ENCODE measurements at regions not wholly inside any gene's neighbourhood (a gene's known extent, or its start where the extent isn't known, plus 50 kb on each side); places are given as distances from the start of the nearest gene placed in this dataset.

GRCh38 chr5:4976902-4977301 lies 163.2 kb upstream of the ADAMTS16 start:
- no peak for DNase-seq

- DNase-seq, result no peak
These were observed 162.6 kb upstream of the ADAMTS16 start for GRCh38 chr5:4977416-4978110.

- no peak for DNase-seq
These were observed 159.9 kb upstream of the ADAMTS16 start for GRCh38 chr5:4980201-4980600.

DNA sequence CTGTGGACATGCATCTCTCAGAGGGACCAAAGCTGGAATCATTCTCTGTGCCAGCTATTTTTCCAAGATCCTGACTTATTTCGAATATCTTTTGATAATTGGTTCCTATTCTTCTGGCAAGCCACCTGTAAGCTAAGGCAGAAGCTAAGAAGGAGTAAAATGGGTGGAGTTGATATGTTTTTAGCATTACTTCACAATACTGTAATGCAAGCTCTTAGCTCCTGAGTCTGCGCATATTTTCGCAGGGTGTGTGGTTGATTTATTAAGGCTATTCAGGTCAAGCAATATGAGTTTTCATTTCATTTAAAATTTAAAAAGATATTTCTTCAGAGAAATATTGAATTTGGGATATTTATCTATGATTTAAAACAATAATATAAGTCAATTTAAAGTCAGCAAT lies 158.5 kb upstream of the ADAMTS16 start:
- no peak for DNase-seq

GRCh38 chr5:4983701-4984100 lies 156.4 kb upstream of the ADAMTS16 start:
- no peak for DNase-seq

DNA sequence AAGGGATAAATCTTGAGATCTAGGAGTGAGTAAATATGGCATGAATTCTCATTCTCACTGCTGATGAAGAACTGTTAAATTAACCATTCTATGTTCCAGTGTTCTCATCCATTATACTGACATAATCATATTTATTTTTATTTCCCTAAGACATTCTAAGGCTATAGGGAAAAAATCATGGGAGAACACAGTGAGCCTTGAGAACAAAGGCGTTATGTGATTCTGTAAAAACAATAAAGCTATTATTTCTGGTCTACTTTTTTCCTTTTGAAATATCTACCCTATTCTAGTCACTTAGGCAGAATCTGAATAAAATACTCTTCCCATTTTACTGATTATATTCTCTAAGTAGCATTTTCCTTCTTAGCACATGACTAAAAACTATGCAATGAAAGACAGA lies 155.7 kb upstream of the ADAMTS16 start:
- DNase-seq, result no peak

GRCh38 chr5:4987431-4987830 lies 152.7 kb upstream of the ADAMTS16 start:
- DNase-seq, result no peak

- no peak for DNase-seq
These were observed 151.0 kb upstream of the ADAMTS16 start for GRCh38 chr5:4989118-4989517.

DNA sequence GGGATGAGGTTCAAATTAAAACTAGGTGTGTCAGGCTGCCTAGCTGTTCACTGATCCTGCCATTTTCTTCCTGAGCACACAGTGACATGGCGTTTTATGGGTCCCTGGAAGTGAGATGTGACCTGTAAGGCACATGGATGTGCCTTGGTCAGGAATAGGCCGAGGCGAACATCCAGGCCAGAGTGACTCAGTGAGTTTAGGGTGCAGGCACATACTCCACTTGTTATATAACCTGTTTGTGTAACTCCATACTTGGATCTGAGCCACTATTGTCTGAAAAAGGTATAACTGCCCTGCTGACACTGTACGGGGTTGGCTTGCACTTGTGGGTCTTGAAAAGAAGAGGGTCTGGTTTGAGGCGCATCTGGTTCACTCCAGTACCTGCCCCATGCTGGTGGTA lies 150.1 kb upstream of the ADAMTS16 start:
- no peak for DNase-seq

DNA sequence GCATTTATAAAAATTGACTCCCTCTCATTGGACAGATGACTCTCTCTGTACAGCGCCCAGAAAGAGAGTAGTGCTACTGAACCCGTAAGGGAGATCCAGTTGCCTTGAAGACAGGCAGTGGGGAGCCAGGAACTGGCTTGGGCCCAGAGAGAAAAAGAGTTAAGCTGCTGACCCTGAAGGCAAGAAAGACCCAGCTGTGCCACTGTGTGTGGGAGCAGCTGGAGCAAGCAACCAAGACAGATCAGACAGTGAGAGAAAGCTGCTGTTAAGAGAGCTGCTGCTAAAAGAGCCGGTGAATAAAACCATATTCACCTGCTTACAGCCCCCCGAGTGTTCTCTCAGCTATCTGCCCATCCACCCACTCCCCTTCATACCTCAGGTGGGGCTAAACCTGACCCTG lies 149.7 kb upstream of the ADAMTS16 start:
- DNase-seq, result no peak

GRCh38 chr5:4991925-4992324 lies 148.2 kb upstream of the ADAMTS16 start:
- DNase-seq, result no peak

DNA sequence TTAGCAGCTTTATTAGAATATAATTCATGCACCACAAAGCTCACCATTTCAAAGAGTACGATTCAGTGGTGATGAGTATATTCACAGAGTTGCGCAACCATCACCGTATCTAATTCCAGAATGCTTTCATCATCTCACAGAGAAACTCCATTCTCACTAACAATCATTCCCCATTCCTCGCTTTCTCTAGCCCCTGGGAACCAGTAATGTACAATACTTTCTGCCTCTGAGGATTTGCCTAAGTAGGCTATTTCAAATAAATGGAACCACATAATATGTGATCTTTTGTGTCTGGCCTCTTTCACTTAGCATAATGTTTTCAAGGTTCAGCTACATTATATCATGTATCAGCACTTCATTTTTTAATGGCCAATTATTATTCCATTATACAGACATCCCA lies 145.1 kb upstream of the ADAMTS16 start:
- DNase-seq, result no peak

GRCh38 chr5:5005353-5005752 lies 134.8 kb upstream of the ADAMTS16 start:
- DNase-seq, result no peak

DNA sequence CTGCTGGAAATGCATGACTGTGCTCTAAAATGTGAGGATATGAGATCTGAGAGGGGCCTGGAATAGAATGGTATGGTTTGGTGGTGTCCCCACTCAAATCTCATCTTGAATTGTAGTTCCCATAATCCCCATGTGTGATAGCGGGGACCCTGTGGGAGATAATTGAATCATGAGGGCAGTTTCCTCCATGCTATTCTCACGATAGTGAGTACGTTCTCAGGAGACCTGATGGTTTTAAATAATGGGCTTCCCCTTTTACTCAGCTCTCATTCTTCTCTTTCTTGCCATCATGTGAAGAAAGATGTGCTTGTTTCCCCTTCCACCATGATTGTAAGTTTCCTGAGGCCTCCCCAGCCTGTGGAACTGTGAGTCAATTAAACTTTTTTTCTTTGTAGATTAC lies 133.6 kb upstream of the ADAMTS16 start:
- no peak for DNase-seq

DNA sequence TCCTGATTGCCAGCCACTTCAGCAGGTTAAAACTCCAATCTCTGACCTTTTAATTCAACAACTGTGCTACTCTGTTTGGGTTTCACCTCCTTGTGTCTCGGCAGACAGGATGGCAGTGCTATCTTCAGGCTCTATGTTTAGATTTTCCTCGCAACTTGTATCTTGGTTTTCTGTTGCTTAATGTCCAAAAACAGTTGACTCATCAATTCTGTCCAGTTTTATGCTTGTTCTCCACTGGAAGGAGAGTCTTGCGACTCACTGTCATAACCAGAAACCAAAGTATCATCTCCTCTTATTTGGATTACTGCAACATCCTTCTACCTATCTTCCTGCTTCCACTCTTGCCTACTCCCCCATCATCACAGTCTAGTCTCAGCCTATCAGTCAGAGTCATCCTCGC lies 130.9 kb upstream of the ADAMTS16 start:
- DNase-seq, result no peak

DNA sequence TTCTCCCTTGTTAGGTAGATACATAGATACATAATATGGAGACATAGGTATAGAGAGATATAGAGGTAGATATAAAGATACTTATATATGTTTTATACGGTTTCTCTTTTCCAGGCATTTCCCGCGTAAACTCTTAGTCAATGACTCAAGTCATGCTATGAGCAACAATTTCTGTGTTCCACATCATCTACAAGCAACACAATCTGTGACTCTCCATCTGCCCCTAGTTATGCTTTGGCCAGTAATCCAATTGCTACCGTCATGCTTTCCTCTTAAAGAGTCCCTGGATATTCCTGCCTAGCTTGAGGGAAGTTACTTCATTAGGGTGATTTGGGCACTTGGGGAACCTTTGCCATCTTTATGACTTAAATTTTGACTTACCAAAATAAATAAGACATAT lies 129.0 kb upstream of the ADAMTS16 start:
- no peak for DNase-seq

GRCh38 chr5:5014586-5015235 lies 125.4 kb upstream of the ADAMTS16 start:
- DNase-seq, result peak in 5 of 56 donors; percentile 3 to 11 (median 6)

DNA sequence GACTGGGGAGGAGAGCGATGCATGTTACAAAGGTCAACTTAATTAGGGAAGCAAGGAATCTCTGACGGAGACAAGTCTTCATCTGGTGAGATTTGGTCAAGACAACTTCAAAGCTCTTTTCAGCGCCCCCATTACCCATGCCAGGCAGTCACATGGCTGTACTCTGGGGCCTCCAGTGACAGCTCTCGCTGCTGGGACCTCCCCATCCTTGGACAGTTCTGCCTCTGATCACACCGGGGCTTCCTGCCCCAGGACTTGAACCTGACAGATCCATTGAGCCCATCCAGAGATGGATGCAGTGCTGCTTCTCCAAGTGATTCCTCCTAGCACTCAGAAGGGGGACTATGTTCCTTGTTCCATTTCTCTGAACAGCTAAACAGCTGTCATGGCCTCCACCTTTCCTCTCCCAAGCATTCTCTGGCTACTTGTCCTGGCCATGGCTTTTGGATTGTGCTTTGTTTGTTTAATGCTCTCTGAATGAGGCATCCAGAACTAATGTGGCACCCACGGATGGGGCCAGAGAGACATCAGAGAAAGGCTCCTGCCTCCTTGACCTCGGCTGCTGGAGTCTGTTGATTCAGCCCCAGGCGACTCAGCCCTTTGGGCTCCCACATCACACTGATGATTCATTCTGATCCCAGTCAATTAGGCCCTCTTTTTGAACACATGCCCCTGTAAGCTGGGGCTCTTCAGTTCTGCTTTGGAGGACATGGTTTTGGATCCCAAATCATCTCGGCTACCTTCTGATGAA lies 122.1 kb upstream of the ADAMTS16 start:
- no peak for DNase-seq

- no peak for DNase-seq
These were observed 121.6 kb upstream of the ADAMTS16 start for GRCh38 chr5:5018578-5018970.

DNA sequence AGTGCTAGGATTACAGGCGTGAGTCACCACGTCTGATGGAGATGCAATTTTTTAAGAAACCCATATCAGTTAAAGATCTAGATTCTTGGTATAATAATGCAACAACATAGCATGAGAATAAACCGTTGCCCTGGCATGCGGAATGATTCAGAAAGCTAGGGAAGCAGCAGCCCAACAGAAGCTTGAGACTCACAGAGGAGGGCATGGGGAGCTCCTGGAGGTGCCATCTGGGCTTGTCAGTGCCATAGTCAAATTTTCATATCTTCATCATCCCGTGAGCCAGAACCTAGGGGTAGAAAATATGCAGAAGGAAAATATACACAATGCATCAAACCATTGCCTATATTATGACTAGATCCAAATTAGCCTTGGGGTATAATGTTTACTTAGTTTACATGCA lies 118.7 kb upstream of the ADAMTS16 start:
- DNase-seq, result no peak

DNA sequence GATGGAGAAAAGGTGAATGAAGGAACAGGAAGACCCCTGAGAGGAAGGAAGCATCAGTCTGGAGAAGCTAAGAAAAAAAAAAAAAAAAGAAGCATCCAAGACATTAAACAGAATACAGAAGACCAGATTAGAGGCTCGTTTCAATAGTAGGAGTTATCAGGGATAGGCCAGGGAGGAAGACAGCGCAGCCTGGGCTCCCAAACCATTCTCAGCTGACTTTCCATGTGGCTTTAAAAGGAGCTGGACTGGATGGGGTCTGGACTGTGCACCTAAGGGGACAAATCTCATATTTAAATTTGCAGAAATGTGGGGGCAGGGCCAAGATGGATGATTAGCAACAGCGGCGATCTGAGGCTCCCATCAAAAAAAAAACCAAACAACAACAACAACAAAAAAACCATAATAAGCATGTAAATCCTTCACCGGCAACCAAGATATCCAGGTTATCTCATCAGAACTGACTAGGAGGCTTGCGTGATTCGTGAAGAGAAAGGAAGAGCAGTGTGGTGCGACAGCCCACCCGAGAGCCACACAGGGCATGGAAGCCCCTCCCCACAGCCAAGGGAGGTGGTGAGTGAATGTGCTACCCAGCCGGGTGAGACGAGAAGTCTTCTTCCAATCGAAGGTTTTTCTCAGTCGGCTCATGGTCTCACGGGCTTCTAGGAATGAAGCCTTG lies 114.9 kb upstream of the ADAMTS16 start:
- no peak for DNase-seq

DNA sequence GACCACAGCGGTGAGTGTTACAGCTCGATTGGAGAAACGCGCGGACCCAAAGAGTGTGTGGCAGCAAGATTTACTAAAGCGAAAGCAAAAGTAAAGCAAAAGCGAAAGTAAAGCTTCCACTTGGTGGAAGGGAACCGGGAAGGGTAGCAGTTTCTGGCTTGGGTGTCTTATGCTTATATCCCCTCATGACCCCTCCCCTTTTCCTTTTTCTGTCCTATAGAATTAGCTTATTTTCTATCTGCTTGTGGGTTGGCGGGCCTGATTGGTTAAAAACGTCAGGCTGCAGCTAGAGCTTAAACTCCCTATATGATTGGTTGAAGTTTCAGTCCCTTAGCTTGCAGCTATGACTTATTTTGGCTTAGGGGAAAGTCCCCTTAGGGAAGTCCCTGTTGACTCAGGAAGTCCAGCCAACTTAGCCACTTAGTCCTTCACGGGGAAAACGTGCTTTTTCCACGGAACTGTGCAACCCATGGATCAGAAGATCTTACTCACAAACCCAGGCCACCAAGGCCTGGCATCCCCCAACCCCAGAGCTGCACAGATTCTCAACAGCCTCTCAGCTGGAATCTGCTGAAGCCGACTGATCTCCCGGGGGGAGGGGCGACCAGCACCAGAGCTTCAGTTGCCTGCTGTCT lies 114.2 kb upstream of the ADAMTS16 start:
- DNase-seq, result no peak
